GM21526 (cell line): ENCODE measurements at regions not wholly inside any gene's neighbourhood (a gene's known extent, or its start where the extent isn't known, plus 50 kb on each side); places are given as distances from the start of the nearest gene placed in this dataset.

Source experiments
- ATAC-seq: cut with Tn5 transposase; IDR thresholded peaks from one replicate; pipeline ENCODE4 v1.9.1; 2021; ENCODE audit warnings: moderate library complexity; ENCODE audit not compliant: unreplicated experiment, low FRiP score

DNA sequence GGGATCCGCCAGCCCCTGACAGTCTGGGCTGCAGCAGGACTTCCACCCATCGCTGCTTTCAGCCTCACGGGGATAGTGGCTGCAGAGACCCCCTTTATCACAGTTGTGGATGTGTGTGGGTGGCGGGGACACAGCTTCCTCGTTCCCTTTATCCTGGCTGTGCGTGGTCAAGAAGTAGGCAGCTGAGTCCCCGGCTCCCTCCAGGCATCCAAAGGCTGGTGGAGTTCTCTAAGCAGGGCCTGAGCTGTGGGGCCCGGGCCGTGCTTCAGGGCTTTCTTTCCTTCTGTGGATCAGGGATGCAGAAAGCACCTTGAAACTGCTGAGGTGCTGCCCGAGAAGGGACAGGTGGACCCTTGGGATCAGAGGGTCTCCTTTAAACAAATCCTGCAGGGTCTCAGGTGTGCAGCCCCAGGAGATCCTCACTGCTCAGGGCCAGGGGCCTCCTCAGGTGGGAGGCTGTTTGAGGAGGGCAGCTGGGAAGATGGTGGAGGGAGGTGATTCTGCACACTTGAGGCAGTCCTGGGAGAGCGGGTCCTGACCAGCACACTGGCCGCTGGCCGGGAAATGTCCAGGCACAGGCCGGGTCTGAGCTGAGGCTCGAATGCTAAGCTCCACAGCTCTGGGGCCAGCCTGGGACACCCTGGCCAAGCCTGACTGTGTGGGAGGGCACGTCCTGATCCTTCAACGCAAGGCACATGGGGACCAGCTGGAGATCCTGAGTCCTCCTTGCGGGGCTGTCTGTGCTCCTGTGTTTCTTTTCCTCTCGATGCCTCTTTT lies 1024.3 kb downstream of the BRD1 start:
- no peak for ATAC-seq

- no peak for ATAC-seq
Measured at GRCh38 chr22:48802576-48802975, 1025.1 kb downstream of the BRD1 start.

GRCh38 chr22:48800886-48801607 lies 1026.6 kb downstream of the BRD1 start:
- no peak for ATAC-seq

DNA sequence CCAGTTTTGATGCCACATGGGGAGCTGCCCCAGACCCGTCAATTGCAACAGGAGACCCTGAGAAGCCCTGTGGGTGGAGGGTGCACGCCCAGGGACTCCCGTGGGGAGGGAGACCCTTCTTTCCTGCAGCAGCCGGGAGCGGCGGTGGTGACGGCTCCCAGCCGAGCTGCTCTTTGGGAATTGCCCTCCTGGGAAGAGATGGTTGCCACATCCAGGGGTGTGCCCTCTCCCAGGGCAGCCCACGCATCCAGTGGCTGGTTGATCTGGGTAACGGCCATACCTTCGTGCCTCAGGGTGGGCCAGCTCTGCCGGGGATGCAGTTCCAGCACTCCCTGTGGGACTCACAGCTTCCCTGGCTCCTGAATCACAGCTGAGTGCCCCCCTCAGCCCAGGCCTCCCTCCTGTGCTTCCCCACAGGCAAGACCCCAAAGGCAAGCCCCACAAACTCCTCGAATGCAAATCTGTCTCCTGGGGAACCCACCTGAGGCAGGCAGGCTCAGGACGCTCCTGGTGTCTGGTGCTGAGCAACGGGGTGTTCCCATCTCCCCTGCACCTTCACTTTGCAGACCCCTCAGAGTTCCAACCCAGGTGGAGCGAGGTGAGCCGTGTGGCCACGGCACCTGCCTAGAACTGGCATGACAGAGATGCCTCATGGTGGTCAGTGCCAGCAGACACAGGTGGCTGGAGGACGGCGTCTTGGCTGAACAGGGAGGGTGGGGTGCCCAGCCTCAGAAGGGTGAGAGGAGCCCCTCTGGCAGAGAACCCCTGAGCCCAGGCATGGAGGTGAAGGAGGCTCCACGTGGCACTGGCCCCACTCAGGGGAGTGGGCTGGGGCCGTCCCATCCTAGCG lies 1027.4 kb downstream of the BRD1 start:
- no peak for ATAC-seq

DNA sequence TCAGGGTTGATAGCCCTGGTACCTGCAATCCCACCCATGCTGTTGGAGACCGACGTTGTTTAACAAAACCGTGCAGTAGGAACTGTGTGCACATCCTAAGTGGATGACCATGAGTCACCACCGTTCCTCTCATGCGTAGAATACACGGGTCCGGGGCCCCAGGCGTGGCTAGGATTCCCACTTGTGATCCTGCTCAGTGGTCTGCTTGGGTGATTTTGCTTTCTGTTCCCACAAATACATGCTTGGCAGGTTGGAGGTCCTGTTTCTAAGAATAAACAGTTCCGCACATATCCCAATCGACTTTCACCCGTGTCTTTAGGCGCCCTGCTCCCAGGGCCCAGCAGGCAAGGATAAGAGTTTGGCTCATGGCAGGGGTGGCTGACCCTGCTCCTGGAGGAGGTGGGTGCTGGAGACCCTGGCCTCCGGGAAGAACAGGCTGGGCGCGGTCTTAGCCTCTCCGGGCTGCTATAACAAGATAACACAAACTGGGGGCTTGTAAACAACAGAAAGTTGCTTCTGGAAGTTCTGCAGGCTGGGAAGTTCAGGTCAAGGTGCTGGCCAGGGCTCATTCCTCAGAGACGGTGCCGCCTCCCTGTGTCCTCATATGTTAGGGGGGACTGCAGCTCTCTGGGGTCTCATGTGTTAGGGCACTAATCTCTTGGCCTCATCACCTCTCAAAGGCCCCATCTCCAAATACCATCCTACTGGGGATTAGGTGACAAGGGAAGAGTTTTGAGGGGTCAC lies 1028.3 kb downstream of the BRD1 start:
- ATAC-seq: no peak

- no peak for ATAC-seq
Measured at GRCh38 chr22:48798281-48799226, 1029.1 kb downstream of the BRD1 start.

- ATAC-seq: no peak
Measured at GRCh38 chr22:48797731-48798130, 1029.9 kb downstream of the BRD1 start.

DNA sequence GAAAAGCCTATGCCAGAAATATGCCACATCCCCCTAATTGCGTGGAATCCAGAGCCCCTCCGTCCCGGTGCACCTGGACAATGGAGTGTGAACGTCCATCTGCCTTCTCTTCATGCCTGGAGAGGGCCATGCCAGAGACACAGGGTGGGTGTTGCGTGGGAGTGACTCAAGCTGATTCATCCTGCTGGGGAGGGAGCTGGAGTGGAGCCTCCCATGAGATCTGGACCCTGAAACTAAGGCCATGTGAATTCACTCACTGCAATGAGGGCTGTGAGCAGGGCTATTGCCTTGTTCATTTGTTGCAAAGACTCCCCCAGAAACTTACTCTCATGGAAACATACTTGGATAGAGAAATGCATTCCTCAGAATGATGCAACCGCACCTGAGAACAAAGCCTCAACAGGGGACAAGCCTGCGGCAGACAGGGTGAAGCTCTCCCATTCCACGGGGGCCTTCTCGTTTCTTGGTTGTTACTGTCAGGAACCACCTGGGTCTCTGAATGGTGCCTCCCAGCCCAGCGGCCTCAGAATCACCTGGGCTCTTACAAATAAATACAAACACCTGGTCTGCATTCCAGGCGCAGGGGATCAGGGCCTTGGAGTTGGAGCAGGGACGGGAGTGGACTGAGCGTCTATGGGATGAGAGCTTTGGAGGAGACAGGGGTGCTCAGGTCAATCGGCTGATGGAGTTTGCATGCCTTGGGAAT lies 1031.2 kb downstream of the BRD1 start:
- no peak for ATAC-seq

- no peak for ATAC-seq
Measured at GRCh38 chr22:48795664-48796063, 1032.0 kb downstream of the BRD1 start.

DNA sequence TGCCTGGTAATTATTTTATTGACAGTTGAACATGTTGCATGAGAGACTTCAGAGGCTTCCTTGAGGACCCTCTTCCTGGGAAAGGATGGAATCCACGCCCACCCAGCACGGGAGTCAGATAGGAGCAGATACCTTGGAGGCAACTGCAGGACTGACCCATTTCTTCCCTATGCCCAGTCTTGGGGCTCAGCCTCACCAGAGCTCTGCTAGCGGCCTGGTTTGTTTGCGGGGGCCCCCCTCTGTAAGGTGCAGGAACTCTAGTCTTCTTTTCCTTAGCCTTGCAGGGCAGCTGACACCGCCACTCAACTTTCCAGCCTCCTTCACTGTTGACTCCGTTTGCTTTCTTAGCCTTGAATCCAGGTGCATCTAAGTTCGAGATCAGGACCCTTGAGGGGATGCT lies 1032.8 kb downstream of the BRD1 start:
- ATAC-seq: no peak

DNA sequence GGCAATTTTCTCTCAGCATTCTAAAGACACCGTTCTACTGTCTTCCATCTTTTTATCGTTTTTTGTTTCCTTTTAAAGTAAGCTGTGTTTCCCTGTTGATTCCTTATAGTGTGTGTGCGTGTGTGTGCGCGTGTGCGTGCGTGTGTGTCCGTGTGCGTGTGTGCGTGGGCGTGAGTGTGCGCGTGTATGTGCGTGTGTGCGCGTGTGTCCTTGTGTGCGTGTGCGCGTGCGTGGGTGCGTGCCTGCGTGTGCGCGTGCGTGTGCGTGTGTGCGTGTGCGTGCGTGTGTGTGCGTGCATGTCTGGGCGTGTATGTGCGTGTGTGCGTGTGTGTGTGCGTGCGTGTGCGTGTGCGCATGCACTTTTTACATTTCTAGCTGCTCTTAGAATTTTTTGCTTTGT lies 1033.7 kb downstream of the BRD1 start:
- ATAC-seq: no peak

- ATAC-seq: no peak
Measured at GRCh38 chr22:48786679-48786996, 1041.0 kb downstream of the BRD1 start.

- ATAC-seq: no peak
Measured at GRCh38 chr22:48785792-48786678, 1041.6 kb downstream of the BRD1 start.

DNA sequence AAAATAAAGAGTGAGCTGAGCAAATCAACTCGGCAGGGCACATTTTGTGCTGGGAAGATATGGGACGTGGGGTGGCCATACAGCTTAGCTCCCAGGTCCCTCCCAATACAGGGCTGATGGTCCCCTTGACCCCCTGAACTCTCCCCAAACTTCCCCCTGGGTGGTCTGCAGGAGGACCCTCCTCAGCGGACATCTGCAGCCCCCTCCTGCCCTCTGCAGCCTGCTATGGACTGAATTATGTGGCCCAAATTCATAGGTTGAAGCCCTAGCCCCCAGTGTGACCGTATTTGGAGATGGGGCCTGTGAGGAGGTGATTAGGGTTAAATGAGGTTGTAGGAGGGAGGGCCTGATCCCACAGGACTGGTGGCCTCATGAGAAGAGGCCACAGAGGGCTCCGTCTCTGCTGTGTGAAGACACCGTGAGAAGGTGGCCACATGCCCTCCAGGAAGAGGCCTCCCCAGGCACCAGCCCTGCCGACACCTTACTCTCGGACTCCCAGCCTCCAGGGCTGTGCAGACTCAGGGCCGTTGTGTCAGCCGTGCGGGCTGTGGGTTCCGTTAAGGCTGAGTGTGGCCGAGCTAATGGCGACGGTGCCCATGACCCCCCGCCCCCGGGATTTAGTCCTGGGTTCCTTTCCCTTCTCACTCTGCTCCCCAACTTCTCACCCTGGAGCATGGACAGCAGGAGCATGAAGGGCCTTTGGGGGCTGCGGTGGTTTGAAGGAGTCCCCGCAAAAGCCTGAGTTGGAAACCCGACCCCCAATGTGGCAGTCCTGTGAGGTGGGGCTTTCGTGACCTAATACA lies 1042.8 kb downstream of the BRD1 start:
- no peak for ATAC-seq

DNA sequence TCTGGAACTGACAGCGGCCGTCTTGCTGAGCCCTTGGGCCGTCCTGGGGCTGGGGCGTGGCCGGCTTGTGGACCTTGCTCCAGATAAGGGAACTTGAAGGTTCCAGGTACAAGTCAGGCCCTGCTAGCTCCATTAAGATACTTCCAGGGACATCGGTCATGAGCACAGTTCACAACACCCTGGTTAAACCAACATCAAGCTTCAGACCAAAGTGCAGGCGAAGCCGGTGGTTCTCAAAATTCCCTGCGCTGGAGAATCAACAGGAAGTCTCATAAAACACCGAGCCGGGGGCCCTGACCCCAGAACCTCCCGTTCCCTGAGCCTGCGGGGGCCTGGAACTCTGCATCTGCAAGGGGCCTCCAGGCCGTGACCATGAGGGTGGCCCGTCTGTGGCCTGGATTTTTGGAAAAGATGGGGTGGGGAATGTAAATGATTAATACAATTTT lies 1043.8 kb downstream of the BRD1 start:
- no peak for ATAC-seq

DNA sequence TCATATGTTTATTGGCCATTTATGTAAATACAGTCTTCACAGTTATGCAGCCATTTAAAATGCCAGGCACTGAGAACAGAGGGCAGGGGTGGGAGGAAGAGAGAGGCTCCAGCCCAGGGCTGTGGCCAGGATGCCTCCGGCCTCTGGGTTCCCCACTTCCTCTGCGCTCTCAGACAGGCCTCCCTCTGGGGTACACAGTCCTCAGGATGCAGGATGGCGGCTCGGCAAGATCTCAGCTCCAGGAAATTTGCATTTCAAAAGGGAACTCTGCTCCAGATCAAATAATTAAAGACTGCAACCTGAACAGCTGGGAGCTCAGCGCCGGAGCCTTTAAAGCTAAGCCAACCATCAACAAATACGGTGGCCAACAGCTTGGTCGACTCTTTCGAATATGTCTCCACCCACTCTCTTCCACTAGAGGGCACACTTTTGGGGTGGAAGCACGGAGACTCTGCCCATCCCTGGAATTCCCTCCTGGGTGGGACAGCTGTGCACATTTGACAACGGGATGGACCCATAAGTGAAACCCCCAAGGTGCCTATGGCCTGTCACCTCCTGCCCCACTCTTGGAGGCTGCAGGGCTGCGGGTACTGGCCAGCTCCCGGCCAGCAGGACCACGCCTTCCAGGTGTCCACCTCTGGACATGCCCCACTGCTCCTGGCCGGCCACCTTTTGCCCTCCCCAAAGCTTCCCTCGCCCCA lies 1044.7 kb downstream of the BRD1 start:
- no peak for ATAC-seq

DNA sequence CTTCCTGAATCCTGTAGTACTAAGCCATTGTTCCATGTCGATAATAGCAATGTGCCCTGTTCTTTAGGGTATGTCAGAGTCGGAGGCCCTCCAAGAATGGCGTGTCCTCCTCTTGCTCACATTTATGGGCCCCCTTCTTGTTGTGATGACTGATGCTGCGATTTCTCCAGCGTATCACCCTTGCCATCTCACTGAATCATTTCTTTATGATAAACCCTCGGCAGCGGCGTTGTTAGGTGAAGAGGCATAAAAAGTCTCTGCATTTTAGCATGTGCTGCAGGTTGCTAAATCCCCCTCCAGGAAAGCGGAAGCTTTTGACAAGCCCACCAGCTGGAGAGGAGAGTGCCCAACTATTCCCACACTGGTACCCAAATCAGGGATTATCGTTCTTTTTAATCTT lies 1045.3 kb downstream of the BRD1 start:
- no peak for ATAC-seq
